GM12872 (cell line): ENCODE measurements at regions not wholly inside any gene's neighbourhood (a gene's known extent, or its start where the extent isn't known, plus 50 kb on each side); places are given as distances from the start of the nearest gene placed in this dataset.

Experiments used
- TF ChIP-seq, protein P1 (sequence below): IDR thresholded peaks from 3 replicates; pipeline ENCODE4 v1.5.1; 2011; ENCODE audit warnings: low read depth, mild to moderate bottlenecking, low read length, moderate library complexity; ENCODE audit not compliant: insufficient read depth

DNA sequence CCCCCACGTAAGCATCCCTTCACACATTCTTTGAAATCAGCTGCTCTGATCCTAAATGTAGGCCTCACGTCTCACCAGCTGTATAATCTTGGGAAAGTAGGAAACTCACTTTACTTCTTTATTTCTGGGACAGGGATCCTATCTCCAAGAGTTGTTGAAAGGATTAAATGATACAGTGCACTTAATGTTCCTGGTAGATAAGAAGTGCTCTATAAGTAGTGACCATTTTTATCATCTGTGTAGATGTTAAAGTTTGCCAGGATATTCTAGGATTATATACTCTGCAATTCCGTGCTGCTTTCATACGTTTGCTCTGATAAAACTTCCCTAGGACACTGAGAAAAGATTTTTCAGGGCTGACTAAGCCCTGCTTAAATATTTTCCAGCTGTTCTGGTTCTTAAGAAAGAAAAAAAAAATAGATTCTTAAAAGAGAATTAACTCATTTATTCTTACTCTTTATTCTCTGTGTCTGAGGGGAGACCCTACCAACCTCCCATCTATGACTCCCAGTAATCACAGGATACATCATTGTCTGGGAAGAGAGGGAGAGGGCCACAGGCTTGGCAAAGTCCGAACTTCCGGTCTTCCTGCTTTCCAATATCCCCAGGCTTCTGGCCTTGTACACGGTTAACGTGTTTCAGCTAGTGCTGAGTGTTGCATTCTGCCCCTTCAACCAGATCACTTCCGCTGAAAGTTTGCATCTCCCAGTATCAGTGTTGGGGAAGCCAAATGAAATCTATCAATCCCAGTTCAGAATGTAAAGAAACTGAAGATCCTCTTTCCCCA, 269.2 kb downstream of the TRIML1 start:
- TF ChIP-seq, protein P1, sequence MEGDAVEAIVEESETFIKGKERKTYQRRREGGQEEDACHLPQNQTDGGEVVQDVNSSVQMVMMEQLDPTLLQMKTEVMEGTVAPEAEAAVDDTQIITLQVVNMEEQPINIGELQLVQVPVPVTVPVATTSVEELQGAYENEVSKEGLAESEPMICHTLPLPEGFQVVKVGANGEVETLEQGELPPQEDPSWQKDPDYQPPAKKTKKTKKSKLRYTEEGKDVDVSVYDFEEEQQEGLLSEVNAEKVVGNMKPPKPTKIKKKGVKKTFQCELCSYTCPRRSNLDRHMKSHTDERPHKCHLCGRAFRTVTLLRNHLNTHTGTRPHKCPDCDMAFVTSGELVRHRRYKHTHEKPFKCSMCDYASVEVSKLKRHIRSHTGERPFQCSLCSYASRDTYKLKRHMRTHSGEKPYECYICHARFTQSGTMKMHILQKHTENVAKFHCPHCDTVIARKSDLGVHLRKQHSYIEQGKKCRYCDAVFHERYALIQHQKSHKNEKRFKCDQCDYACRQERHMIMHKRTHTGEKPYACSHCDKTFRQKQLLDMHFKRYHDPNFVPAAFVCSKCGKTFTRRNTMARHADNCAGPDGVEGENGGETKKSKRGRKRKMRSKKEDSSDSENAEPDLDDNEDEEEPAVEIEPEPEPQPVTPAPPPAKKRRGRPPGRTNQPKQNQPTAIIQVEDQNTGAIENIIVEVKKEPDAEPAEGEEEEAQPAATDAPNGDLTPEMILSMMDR, result no peak

- TF ChIP-seq, protein P1, result no peak
Measured at GRCh38 chr4:188409851-188410250, 270.6 kb downstream of the TRIML1 start.

GRCh38 chr4:188411805-188412204, 272.6 kb downstream of the TRIML1 start:
- TF ChIP-seq, protein P1, result no peak

GRCh38 chr4:188412499-188412898, 273.3 kb downstream of the TRIML1 start:
- TF ChIP-seq, protein P1, result no peak

DNA sequence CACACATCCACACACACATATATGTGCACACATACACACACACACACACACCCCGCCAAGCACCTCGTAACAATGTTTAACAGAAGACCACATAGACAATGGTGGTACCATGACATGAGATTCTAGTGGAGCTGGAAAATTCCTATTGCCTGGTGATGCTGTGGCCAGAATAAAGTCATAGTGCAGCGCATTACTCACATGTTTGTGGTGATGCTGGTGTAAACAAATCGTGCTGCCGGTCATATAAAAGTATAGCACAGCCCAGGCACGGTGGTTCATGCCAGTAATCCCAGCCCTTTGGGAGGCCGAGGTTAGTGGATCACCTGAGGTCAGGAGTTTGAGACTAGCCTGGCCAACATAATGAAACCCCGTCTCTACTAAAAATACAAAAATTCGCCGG, 275.2 kb downstream of the TRIML1 start:
- TF ChIP-seq, protein P1, result no peak

GRCh38 chr4:188417181-188417580, 277.9 kb downstream of the TRIML1 start:
- TF ChIP-seq, protein P1, result no peak

DNA sequence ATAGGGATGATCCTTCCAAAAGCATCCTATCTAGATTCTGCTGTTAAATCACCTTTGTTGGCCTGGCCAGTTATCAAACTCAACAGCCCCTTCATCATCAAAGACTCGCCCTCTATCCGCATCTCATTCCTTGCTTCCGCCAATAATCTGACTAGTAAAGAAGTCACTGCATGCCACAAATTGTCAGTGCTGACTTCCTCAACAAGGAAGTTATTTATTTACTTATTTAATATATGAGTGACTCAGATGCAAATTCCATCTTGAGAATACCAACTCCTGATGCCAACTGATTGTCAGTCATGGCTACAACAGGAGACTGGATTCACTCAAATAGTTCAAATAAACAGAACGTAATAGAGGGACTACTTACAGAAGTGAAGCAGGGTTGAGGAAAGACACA, 283.8 kb downstream of the TRIML1 start:
- TF ChIP-seq, protein P1, result no peak
